Common myeloid progenitor, CD34-positive (primary cell): ENCODE measurements at regions not wholly inside any gene's neighbourhood (a gene's known extent, or its start where the extent isn't known, plus 50 kb on each side); places are given as distances from the start of the nearest gene placed in this dataset.

Experiments used
- CTCF ChIA-PET: fragments of 350-600 bp; sonication (Branson Sonifier 250); formaldehyde crosslinking; loops from one replicate; lab custom pipeline; 2021; ENCODE audit warnings: antibody characterized with exemption; lab: Charles Lee
- POLR2A ChIA-PET: fragments of 350-600 bp; sonication (Branson Sonifier 250); formaldehyde crosslinking; loops from one replicate; lab custom pipeline; 2021; ENCODE audit warnings: antibody characterized with exemption; lab: Charles Lee
- DNase-seq, 3 donors: peaks; one replicate each; pipeline versions ENCODE4 v3.0.0 to v3.0.0-alpha.2; 2013
- H3K27ac ChIP-seq, 2 experiments: 1 replicate in 1 of 2; 2 replicates in 1 of 2; pipeline ENCODE4 v1.7.0; 2013; ENCODE audit warnings: inconsistent platforms in 2 of 2, low read length in 2 of 2, mild to moderate bottlenecking in 2 of 2, low read depth in 1 of 2, moderate library complexity in 1 of 2; ENCODE audit not compliant: severe bottlenecking in 2 of 2, insufficient read depth in 1 of 2, poor library complexity in 1 of 2
- H3K27me3 ChIP-seq, 5 experiments: replicated peaks in 2 of 5; 1 replicate in 3 of 5; 2 replicates in 2 of 5; pipeline versions ENCODE4 v1.6.1 to v1.7.0; 2013; ENCODE audit warnings: low read length in 4 of 5, mild to moderate bottlenecking in 2 of 5, moderate library complexity in 2 of 5, inconsistent platforms in 1 of 5; ENCODE audit not compliant: insufficient read depth in 5 of 5, control insufficient read depth in 4 of 5
- H3K36me3 ChIP-seq, 4 experiments: 1 replicate in 2 of 4; 2 replicates in 2 of 4; pipeline versions ENCODE4 v1.6.1 to v1.7.0; 2013; ENCODE audit warnings: low read length in 3 of 4, control low read depth in 1 of 4, mild to moderate bottlenecking in 1 of 4; ENCODE audit not compliant: control insufficient read depth in 4 of 4, insufficient read depth in 4 of 4
- H3K4me1 ChIP-seq, 4 experiments: 1 replicate in 3 of 4; 2 replicates in 1 of 4; pipeline versions ENCODE4 v1.6.1 to v1.7.1; 2013; ENCODE audit warnings: low read length in 3 of 4, mild to moderate bottlenecking in 3 of 4, control low read depth in 1 of 4, inconsistent platforms in 1 of 4, moderate library complexity in 1 of 4; ENCODE audit not compliant: control insufficient read depth in 4 of 4, insufficient read depth in 4 of 4; ENCODE audit errors: control extremely low read depth in 1 of 4
- H3K4me3 ChIP-seq, 7 experiments: 1 replicate in 4 of 7; 2 replicates in 3 of 7; pipeline versions ENCODE4 v1.5.1 to v1.7.0; 2013; ENCODE audit warnings: mild to moderate bottlenecking in 7 of 7, low read length in 6 of 7, moderate library complexity in 6 of 7, inconsistent platforms in 2 of 7, low read depth in 2 of 7, control low read depth in 1 of 7; ENCODE audit not compliant: insufficient read depth in 4 of 7, control insufficient read depth in 1 of 7; ENCODE audit errors: extremely low read depth in 1 of 7
- H3K9me3 ChIP-seq, 5 experiments: 1 replicate in 4 of 5; 2 replicates in 1 of 5; pipeline versions ENCODE4 v1.6.1 to v1.7.1; 2013; ENCODE audit warnings: low read length in 4 of 5, mild to moderate bottlenecking in 2 of 5, inconsistent platforms in 1 of 5, low read depth in 1 of 5, moderate library complexity in 1 of 5; ENCODE audit not compliant: control insufficient read depth in 4 of 5, insufficient read depth in 2 of 5; ENCODE audit errors: control extremely low read depth in 1 of 5
- WGBS: methylation state at CpG from one replicate; pipeline ENCODE4 v1.1.5; 2013; ENCODE audit not compliant: insufficient coverage; 5-methylcytosine and 5-hydroxymethylcytosine counted together

GRCh38 chr2:790634-791245 is 113.5 kb upstream of the TMEM18 start:
- no peaks in the 10 kb centered on the region for H3K4me1 ChIP-seq
- peaks cover 0 to 3% (median 0%) of the 10 kb centered on the region in 5 experiments for H3K27me3 ChIP-seq
- H3K27ac ChIP-seq, result no peak overlapping the region
- ChIA-PET CTCF (interaction anchor here (1.1 kb wide), 1 partner anchor 754 kb away, joined by 3 read pairs; no protein-coding TSS in a partner anchor), POLR2A (no interaction called here)
- no peak overlapping the region for H3K4me3 ChIP-seq
- 93% methylated on average over 6 of the region's 7 CpGs for WGBS
- no peaks in the 10 kb centered on the region for H3K36me3 ChIP-seq
- DNase-seq, result no peak
- peaks cover 0 to 14% (median 3%) of the 10 kb centered on the region in 5 experiments for H3K9me3 ChIP-seq

GRCh38 chr2:790081-790480 is 112.9 kb upstream of the TMEM18 start:
- POLR2A ChIA-PET, result no interaction called here
- H3K4me1 ChIP-seq, result no peaks in the 10 kb centered on the region
- peaks cover 0 to 14% (median 3%) of the 10 kb centered on the region in 5 experiments for H3K9me3 ChIP-seq
- WGBS, result 93% methylated on average over 3 of the region's 3 CpGs
- H3K4me3 ChIP-seq, result no peak overlapping the region
- CTCF ChIA-PET, result interaction anchor here (1.1 kb wide), 1 partner anchor 754 kb away, joined by 3 read pairs; no protein-coding TSS in a partner anchor
- H3K27me3 ChIP-seq, result peaks cover 0 to 3% (median 0%) of the 10 kb centered on the region in 5 experiments
- no peaks in the 10 kb centered on the region for H3K36me3 ChIP-seq
- no peak for DNase-seq
- H3K27ac ChIP-seq, result no peak overlapping the region

GRCh38 chr2:789529-789928 is 112.3 kb upstream of the TMEM18 start:
- no peak overlapping the region for H3K4me3 ChIP-seq
- POLR2A ChIA-PET, result no interaction called here
- no peak for DNase-seq
- peaks cover 0 to 14% (median 3%) of the 10 kb centered on the region in 5 experiments for H3K9me3 ChIP-seq
- H3K27ac ChIP-seq, result no peak overlapping the region
- WGBS, result 93% methylated on average over 3 of the region's 3 CpGs
- peaks cover 0 to 3% (median 0%) of the 10 kb centered on the region in 5 experiments for H3K27me3 ChIP-seq
- H3K36me3 ChIP-seq, result no peaks in the 10 kb centered on the region
- CTCF ChIA-PET, result no interaction called here
- H3K4me1 ChIP-seq, result no peaks in the 10 kb centered on the region

GRCh38 chr2:788227-789032 is 111.2 kb upstream of the TMEM18 start:
- Histone ChIP-seq H3K9me3 (peaks cover 0 to 14% (median 3%) of the 10 kb centered on the region in 5 experiments), H3K36me3 (no peaks in the 10 kb centered on the region), H3K27me3 (peaks cover 0 to 3% (median 0%) of the 10 kb centered on the region in 5 experiments), H3K27ac (no peak overlapping the region), H3K4me3 (no peak overlapping the region), H3K4me1 (no peaks in the 10 kb centered on the region)
- DNase-seq, result no peak
- 98% methylated on average over 17 of the region's 17 CpGs for WGBS
- CTCF ChIA-PET, result no interaction called here
- POLR2A ChIA-PET, result no interaction called here

- H3K36me3 ChIP-seq, result no peaks in the 10 kb centered on the region
- DNase-seq, result no peak
- H3K27me3 ChIP-seq, result peaks cover 0 to 7% (median 0%) of the 10 kb centered on the region in 5 experiments
- no peaks in the 10 kb centered on the region for H3K4me1 ChIP-seq
- H3K4me3 ChIP-seq, result no peak overlapping the region
- ChIA-PET POLR2A (no interaction called here), CTCF (no interaction called here)
- peaks cover 0 to 10% (median 0%) of the 10 kb centered on the region in 5 experiments for H3K9me3 ChIP-seq
- H3K27ac ChIP-seq, result no peak overlapping the region
These were observed 107.5 kb upstream of the TMEM18 start for GRCh38 chr2:784753-785152.

- DNase-seq, result no peak
- Histone ChIP-seq H3K4me3 (no peak overlapping the region), H3K9me3 (peaks cover 0 to 6% (median 0%) of the 10 kb centered on the region in 5 experiments), H3K36me3 (no peaks in the 10 kb centered on the region), H3K27me3 (peaks cover 0 to 10% (median 0%) of the 10 kb centered on the region in 5 experiments), H3K27ac (no peak overlapping the region), H3K4me1 (no peaks in the 10 kb centered on the region)
- ChIA-PET CTCF (no interaction called here), POLR2A (no interaction called here)
- 100% methylated on average over 4 of the region's 8 CpGs for WGBS
These were observed 103.4 kb upstream of the TMEM18 start for GRCh38 chr2:780581-780980.

- DNase-seq, result no peak
- H3K9me3 ChIP-seq, result peaks cover 0 to 6% (median 0%) of the 10 kb centered on the region in 5 experiments
- ChIA-PET POLR2A (no interaction called here), CTCF (no interaction called here)
- WGBS, result 86% methylated on average over 9 of the region's 9 CpGs
- H3K4me1 ChIP-seq, result no peaks in the 10 kb centered on the region
- no peaks in the 10 kb centered on the region for H3K36me3 ChIP-seq
- H3K4me3 ChIP-seq, result no peak overlapping the region
- H3K27me3 ChIP-seq, result peaks cover 0 to 10% (median 0%) of the 10 kb centered on the region in 5 experiments
- no peak overlapping the region for H3K27ac ChIP-seq
These were observed 102.8 kb upstream of the TMEM18 start for GRCh38 chr2:780002-780401.
